GM12878 (cell line): ENCODE measurements at regions not wholly inside any gene's neighbourhood (a gene's known extent, or its start where the extent isn't known, plus 50 kb on each side); places are given as distances from the start of the nearest gene placed in this dataset.

Source experiments
- ATAC-seq: fragments of 200-7000 bp; cut with Tn5 transposase; 3 replicates; pipeline ENCODE4 v1.9.1; 2020; ENCODE audit warnings: mild to moderate bottlenecking, moderate library complexity
- BruUV-seq: library from RNA; stranded (reverse); fragments of 400-500 nt; replicated peaks from 2 replicates; lab custom pipeline; 2021; lab: Mats Ljungman, UMichigan
- CTCF ChIA-PET: fragments of 300-600 bp; sonication (Branson Sonifier 250); formaldehyde crosslinking; extraction: SDS; loops from one replicate; lab custom pipeline; 2021; ENCODE audit warnings: inconsistent platforms; lab: Yijun Ruan, JAX
- POLR2A ChIA-PET: fragments of 350-600 bp; formaldehyde crosslinking; extraction: SDS; loops from one replicate; lab custom pipeline; 2021; ENCODE audit warnings: inconsistent platforms; lab: Charles Lee
- RAD21 ChIA-PET: fragments of 300-600 bp; sonication (Branson Sonifier 250); formaldehyde crosslinking; loops from one replicate; lab custom pipeline; 2023; ENCODE audit warnings: antibody characterized with exemption; ENCODE audit not compliant: unreplicated experiment; lab: Charles Lee
- SMC1A ChIA-PET: fragments of 300-600 bp; sonication (Branson Sonifier 250); formaldehyde crosslinking; loops from one replicate; lab custom pipeline; 2023; ENCODE audit not compliant: unreplicated experiment, uncharacterized antibody; lab: Charles Lee
- DNase-seq: peaks from one replicate; pipeline ENCODE4 v3.0.0-alpha.2; 2011; ENCODE audit warnings: low read depth, low spot score
- FAIRE-seq: peaks from 3 replicates; lab custom pipeline; 2011; peaks lifted over from hg19 to GRCh38; lab: Jason Lieb, UNC
- H2AFZ ChIP-seq: 2 replicates; pipeline ENCODE4 v1.6.0; 2011; ENCODE audit warnings: low read depth, low read length, control low read depth; ENCODE audit not compliant: control insufficient read depth
- H3K27ac ChIP-seq: 2 replicates; pipeline ENCODE4 v1.5.1; 2011; ENCODE audit warnings: control low read depth; ENCODE audit not compliant: control insufficient read depth, insufficient read depth
- H3K27me3 ChIP-seq, 2 experiments: replicated peaks in 1 of 2; 2 replicates each; pipeline versions ENCODE4 v1.6.0 to v1.6.1; 2011; ENCODE audit warnings: low read length in 1 of 2; ENCODE audit not compliant: control insufficient read depth in 2 of 2, insufficient read depth in 2 of 2
- H3K36me3 ChIP-seq, 2 experiments: 2 replicates each; pipeline ENCODE4 v1.5.1; 2011; ENCODE audit warnings: low read length in 1 of 2; ENCODE audit not compliant: control insufficient read depth in 2 of 2, insufficient read depth in 2 of 2
- H3K4me1 ChIP-seq: 2 replicates; pipeline ENCODE4 v1.6.1; 2011; ENCODE audit warnings: mild to moderate bottlenecking, low read length, moderate library complexity, mixed read lengths; ENCODE audit not compliant: control insufficient read depth, insufficient read depth
- H3K4me2 ChIP-seq: 2 replicates; pipeline ENCODE4 v1.6.0; 2011; ENCODE audit warnings: control low read depth; ENCODE audit not compliant: control insufficient read depth, insufficient read depth
- H3K4me3 ChIP-seq: fragments of 200-600 bp; sonication (generic); 2 replicates; pipeline ENCODE4 v1.5.1; 2016
- H3K79me2 ChIP-seq: 2 replicates; pipeline ENCODE4 v1.6.0; 2011; ENCODE audit warnings: low read length; ENCODE audit not compliant: control insufficient read depth, insufficient read depth
- H3K9ac ChIP-seq: 2 replicates; pipeline ENCODE4 v1.8.0; 2011; ENCODE audit warnings: low read length, control low read depth, mixed read lengths; ENCODE audit not compliant: control insufficient read depth, insufficient read depth
- H3K9me3 ChIP-seq: replicated peaks from 3 replicates; pipeline ENCODE4 v1.5.1; 2011; ENCODE audit warnings: mild to moderate bottlenecking, low read length; ENCODE audit not compliant: control insufficient read depth, insufficient read depth
- H4K20me1 ChIP-seq: 2 replicates; pipeline ENCODE4 v1.6.0; 2011; ENCODE audit not compliant: control insufficient read depth, insufficient read depth
- MTA3 ChIP-seq: IDR thresholded peaks from 2 replicates; pipeline ENCODE4 v1.6.1; 2012; ENCODE audit warnings: low read length, inconsistent platforms, borderline replicate concordance
- NFYB ChIP-seq: IDR thresholded peaks from 2 replicates; pipeline ENCODE4 v1.6.1; 2011; ENCODE audit warnings: low read depth, mild to moderate bottlenecking, low read length, improper control_type of control experiment, moderate library complexity; ENCODE audit not compliant: insufficient read depth
- TBL1XR1 ChIP-seq: IDR thresholded peaks from 2 replicates; pipeline ENCODE4 v1.6.1; 2012; ENCODE audit warnings: low read depth, low read length, improper control_type of control experiment
- YBX1 ChIP-seq: fragments of 450-650 bp; IDR thresholded peaks from 2 replicates; pipeline ENCODE4 v1.6.1; 2016; ENCODE audit warnings: antibody characterized with exemption
- ZNF274 ChIP-seq: IDR thresholded peaks from one replicate; pipeline ENCODE4 v1.8.0; 2011; ENCODE audit not compliant: insufficient read length, insufficient read depth
- WGBS: methylation state at CpG from one replicate; pipeline ENCODE4 v1.1.6; 2016; ENCODE audit warnings: low lambda C conversion rate; ENCODE audit not compliant: insufficient replicate concordance, insufficient coverage; ENCODE audit errors: missing lambda C conversion rate; 5-methylcytosine and 5-hydroxymethylcytosine counted together
- in situ Hi-C: fragments of 300-500 bp; cut with MboI; formaldehyde crosslinking; loops from 9 replicates; pipeline ENCODE4 v1.14.3; 2018; ENCODE audit warnings: mixed read lengths
- intact Hi-C: fragments of 100-400 bp; cut with micrococcal nuclease; formaldehyde crosslinking; loops from one replicate; pipeline ENCODE4 v1.14.2; 2022; ENCODE audit not compliant: unreplicated experiment
- TF ChIP-seq, protein P1 (sequence below): fragments of 450-650 bp; IDR thresholded peaks from 2 replicates; pipeline ENCODE4 v1.6.1; 2017; ENCODE audit warnings: antibody characterized with exemption, mild to moderate bottlenecking, moderate library complexity
- TF ChIP-seq, protein P2 (sequence below): fragments of 450-650 bp; conservative IDR thresholded peaks from 2 replicates; pipeline ENCODE4 v1.6.1; 2017; ENCODE audit warnings: mild to moderate bottlenecking, moderate library complexity
- TF ChIP-seq, protein P3 (sequence below): IDR thresholded peaks from 2 replicates; pipeline ENCODE4 v1.6.1; 2011; ENCODE audit warnings: borderline replicate concordance, low read depth, mild to moderate bottlenecking, moderate library complexity, mixed read lengths, low read length; ENCODE audit not compliant: insufficient read depth; ENCODE audit errors: extremely low read length

GRCh38 chr11:101188801-101189200 lies 59.2 kb upstream of the PGR start (continued):
- TF ChIP-seq, protein P1, sequence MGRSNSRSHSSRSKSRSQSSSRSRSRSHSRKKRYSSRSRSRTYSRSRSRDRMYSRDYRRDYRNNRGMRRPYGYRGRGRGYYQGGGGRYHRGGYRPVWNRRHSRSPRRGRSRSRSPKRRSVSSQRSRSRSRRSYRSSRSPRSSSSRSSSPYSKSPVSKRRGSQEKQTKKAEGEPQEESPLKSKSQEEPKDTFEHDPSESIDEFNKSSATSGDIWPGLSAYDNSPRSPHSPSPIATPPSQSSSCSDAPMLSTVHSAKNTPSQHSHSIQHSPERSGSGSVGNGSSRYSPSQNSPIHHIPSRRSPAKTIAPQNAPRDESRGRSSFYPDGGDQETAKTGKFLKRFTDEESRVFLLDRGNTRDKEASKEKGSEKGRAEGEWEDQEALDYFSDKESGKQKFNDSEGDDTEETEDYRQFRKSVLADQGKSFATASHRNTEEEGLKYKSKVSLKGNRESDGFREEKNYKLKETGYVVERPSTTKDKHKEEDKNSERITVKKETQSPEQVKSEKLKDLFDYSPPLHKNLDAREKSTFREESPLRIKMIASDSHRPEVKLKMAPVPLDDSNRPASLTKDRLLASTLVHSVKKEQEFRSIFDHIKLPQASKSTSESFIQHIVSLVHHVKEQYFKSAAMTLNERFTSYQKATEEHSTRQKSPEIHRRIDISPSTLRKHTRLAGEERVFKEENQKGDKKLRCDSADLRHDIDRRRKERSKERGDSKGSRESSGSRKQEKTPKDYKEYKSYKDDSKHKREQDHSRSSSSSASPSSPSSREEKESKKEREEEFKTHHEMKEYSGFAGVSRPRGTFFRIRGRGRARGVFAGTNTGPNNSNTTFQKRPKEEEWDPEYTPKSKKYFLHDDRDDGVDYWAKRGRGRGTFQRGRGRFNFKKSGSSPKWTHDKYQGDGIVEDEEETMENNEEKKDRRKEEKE = no peak
- TF ChIP-seq YBX1 (no peak), MTA3 (no peak), ZNF274 (no peak)
- TF ChIP-seq, protein P2, sequence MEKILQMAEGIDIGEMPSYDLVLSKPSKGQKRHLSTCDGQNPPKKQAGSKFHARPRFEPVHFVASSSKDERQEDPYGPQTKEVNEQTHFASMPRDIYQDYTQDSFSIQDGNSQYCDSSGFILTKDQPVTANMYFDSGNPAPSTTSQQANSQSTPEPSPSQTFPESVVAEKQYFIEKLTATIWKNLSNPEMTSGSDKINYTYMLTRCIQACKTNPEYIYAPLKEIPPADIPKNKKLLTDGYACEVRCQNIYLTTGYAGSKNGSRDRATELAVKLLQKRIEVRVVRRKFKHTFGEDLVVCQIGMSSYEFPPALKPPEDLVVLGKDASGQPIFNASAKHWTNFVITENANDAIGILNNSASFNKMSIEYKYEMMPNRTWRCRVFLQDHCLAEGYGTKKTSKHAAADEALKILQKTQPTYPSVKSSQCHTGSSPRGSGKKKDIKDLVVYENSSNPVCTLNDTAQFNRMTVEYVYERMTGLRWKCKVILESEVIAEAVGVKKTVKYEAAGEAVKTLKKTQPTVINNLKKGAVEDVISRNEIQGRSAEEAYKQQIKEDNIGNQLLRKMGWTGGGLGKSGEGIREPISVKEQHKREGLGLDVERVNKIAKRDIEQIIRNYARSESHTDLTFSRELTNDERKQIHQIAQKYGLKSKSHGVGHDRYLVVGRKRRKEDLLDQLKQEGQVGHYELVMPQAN = no peak

- BruUV-seq = no TSS peak
- FAIRE-seq = no peak
- ChIA-PET SMC1A (interaction anchor here (1.6 kb wide), 1 partner anchor 87 kb away, joined by 3 read pairs; no protein-coding TSS in a partner anchor), CTCF (no interaction called here), POLR2A (no interaction called here)
- DNase-seq = no peak
- H4K20me1 ChIP-seq = no peaks in the 10 kb centered on the region
- ATAC-seq = no peak
- H3K4me1 ChIP-seq = no peaks in the 10 kb centered on the region
- no peak overlapping the region for H3K27ac ChIP-seq
- no peak overlapping the region for H3K4me2 ChIP-seq
- no peak overlapping the region for H3K9ac ChIP-seq
- in situ Hi-C loops (no loop called here), intact Hi-C loops (no loop called here)
- 29% methylated on average over 3 of the region's 3 CpGs for WGBS
- no peaks in the 10 kb centered on the region for H3K27me3 ChIP-seq
- H3K9me3 ChIP-seq = no peaks in the 10 kb centered on the region
- no peaks in the 10 kb centered on the region for H3K36me3 ChIP-seq
- TF ChIP-seq TBL1XR1 (no peak), NFYB (no peak)
- TF ChIP-seq, protein P3, sequence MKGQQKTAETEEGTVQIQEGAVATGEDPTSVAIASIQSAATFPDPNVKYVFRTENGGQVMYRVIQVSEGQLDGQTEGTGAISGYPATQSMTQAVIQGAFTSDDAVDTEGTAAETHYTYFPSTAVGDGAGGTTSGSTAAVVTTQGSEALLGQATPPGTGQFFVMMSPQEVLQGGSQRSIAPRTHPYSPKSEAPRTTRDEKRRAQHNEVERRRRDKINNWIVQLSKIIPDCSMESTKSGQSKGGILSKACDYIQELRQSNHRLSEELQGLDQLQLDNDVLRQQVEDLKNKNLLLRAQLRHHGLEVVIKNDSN = no peak
- TF ChIP-seq, all 136 proteins: peak for 0
- H3K4me3 ChIP-seq = no peak overlapping the region
- RAD21 ChIA-PET = no interaction called here
- no peak overlapping the region for H2AFZ ChIP-seq
- H3K79me2 ChIP-seq = no peaks in the 10 kb centered on the region
Observed at GRCh38 chr11:101188173-101188572, 58.6 kb upstream of the PGR start.
